OCI-LY7 (cell line): ENCODE measurements at regions not wholly inside any gene's neighbourhood (a gene's known extent, or its start where the extent isn't known, plus 50 kb on each side); places are given as distances from the start of the nearest gene placed in this dataset.

Experiments used
- EZH2phosphoT487 ChIP-seq: fragments of 200-600 bp; sonication (generic); IDR thresholded peaks from 2 replicates; pipeline ENCODE4 v1.6.1; 2018; ENCODE audit warnings: low read depth, borderline replicate concordance, mild to moderate bottlenecking, mixed run types, antibody characterized with exemption, low read length, moderate library complexity, mixed read lengths
- TF ChIP-seq, protein P1 (sequence below): fragments of 200-600 bp; sonication (generic); conservative IDR thresholded peaks from 2 replicates; pipeline ENCODE4 v1.5.1; 2014; ENCODE audit warnings: mild to moderate bottlenecking, antibody characterized with exemption, low read length, moderate library complexity, mixed read lengths

DNA sequence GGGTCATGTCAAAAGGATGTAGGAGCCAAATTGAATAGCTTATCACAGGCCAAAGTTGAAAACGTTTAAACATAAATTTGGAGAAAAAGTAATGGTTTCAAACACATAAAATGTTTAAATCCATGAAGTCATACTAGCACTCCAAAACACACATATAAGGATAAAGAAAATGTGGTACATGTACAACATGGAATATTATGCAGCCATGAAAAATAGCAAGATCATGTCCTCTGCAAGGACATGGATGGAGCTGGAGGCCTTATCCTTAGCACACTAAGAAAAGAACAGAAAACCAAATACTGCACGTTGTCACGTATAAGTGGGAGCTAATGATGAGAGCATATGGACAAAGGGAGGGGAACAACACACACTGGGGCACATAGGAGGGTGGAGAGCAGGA is 911.7 kb upstream of the PCDH20 start:
- TF ChIP-seq, protein P1, sequence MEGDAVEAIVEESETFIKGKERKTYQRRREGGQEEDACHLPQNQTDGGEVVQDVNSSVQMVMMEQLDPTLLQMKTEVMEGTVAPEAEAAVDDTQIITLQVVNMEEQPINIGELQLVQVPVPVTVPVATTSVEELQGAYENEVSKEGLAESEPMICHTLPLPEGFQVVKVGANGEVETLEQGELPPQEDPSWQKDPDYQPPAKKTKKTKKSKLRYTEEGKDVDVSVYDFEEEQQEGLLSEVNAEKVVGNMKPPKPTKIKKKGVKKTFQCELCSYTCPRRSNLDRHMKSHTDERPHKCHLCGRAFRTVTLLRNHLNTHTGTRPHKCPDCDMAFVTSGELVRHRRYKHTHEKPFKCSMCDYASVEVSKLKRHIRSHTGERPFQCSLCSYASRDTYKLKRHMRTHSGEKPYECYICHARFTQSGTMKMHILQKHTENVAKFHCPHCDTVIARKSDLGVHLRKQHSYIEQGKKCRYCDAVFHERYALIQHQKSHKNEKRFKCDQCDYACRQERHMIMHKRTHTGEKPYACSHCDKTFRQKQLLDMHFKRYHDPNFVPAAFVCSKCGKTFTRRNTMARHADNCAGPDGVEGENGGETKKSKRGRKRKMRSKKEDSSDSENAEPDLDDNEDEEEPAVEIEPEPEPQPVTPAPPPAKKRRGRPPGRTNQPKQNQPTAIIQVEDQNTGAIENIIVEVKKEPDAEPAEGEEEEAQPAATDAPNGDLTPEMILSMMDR, result no peak
- TF ChIP-seq EZH2phosphoT487, result no peak
